HFF-Myc (cell line): ENCODE measurements at regions not wholly inside any gene's neighbourhood (a gene's known extent, or its start where the extent isn't known, plus 50 kb on each side); places are given as distances from the start of the nearest gene placed in this dataset.

Source experiments
- DNase-seq: peaks from one replicate; pipeline ENCODE4 v3.0.0-alpha.2; 2011; ENCODE audit warnings: low read depth; ENCODE audit errors: extremely low read depth
- H3K4me3 ChIP-seq: replicated peaks from 2 replicates; pipeline ENCODE4 v1.5.1; 2011; ENCODE audit warnings: low read depth, mild to moderate bottlenecking, control low read depth, low read length
- CTCF ChIP-seq: IDR thresholded peaks from 2 replicates; pipeline ENCODE4 v1.5.1; 2012; ENCODE audit warnings: mild to moderate bottlenecking, low read depth, low read length, control low read depth; ENCODE audit errors: missing control alignments

DNA sequence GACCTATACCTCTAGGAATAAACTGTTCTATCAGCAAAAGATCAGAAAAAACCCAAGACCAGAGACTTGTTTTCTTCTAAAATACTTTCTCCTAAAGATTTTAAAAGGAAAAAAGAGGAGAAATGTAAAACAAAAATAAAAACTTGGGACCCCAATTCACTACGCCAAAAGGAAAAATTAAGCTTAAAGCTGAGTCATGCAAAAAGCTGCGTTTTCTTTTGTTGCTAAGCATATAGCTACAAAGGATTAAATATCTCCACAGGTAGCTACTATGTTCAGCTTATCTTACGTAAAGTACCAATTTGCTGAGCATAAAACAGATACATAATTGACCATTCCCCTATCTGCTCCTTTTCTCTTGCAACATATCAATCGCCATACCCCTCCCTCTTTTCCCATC is 950.0 kb upstream of the NXPH2 start:
- no peak overlapping the region for H3K4me3 ChIP-seq
- DNase-seq = no peak
- no peak for TF ChIP-seq CTCF

DNA sequence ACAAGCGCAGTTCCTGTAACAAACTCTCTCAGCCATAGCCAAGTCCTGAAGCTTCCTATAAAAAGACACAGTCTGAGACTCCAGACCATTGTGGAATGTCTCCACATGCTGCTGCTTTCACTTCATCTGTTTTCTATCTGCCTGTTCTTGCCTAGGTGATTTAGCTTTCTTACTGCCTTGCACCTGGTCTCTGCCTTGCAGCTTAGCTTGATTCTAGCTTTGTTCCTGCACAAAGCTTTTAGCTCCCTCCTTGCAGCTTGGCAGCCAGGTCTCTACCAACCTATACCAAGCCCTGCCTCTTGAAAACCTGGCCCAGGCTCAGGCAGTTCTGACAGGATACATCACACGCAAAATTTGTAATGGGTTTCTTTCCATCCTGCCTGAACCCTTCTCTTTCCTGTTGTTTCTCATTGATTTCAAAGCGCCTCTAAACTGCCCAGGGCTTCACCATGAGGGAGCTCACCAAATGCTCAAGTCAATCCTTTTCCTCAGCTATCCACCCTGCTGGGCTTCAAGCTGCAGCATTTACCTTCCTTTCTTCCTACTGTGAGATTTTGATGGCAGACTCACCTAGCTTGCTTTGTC is 941.3 kb upstream of the NXPH2 start:
- DNase-seq = no peak
- TF ChIP-seq CTCF = no peak
- H3K4me3 ChIP-seq = no peak overlapping the region

DNA sequence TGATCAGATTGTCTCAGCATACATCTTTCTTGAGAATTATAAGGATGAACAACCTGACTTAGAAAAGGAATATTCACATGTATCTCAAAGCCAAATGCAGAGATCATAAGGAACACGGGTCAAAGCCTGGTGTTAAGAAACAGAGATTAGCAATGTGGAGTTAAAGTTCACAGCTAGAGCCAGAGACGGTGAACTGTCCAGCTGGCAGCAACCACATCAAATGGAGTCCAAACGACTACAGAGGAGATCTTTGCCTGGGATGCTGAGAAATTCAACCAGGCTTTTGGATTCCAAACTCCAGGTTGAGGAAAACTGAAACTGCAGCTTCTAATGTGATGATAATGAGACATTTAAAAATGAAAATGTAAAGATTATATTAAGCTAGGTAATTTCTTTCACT is 939.9 kb upstream of the NXPH2 start:
- no peak overlapping the region for H3K4me3 ChIP-seq
- no peak for TF ChIP-seq CTCF
- DNase-seq = no peak

DNA sequence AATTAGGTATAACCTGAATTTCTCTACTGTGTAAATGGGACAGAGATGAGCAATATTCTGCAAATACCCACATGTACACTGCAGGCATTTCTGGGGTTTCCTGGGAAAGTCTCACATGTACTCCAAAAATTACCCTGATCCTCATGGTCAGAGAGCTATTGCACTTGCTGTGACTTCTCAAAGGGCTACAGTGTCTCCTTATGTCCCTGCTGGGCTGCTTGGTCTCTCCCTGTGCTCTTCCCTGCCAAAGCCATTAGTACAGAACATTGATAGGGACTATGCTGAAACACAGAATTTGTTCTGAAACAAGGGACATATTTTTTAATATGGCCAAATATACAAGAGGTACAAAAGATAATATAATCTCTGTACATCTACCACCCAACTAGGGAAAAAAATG is 924.4 kb upstream of the NXPH2 start:
- no peak overlapping the region for H3K4me3 ChIP-seq
- no peak for DNase-seq
- no peak for TF ChIP-seq CTCF

DNA sequence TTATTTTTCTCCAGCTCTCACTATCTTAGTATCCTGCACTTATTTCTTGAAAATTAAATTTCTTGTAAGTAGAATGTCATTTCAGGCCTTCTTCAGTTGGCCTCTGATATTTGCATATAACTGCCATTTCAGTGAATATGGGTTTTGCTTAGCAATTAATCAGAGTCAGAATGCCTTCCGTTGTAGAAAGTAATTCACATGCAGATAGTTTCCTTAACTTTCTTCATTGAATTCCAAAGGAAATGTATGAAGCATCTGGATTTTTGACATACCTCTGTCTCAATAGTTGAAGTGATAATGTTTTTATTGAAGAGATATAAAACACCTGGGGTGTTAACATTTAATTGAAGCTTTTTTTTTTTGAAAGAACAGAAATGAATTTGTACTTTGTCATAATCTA is 914.1 kb upstream of the NXPH2 start:
- H3K4me3 ChIP-seq = no peak overlapping the region
- no peak for DNase-seq
- TF ChIP-seq CTCF = no peak

GRCh38 chr2:139686205-139686604 is 906.0 kb upstream of the NXPH2 start:
- TF ChIP-seq CTCF = no peak
- no peak for DNase-seq
- no peak overlapping the region for H3K4me3 ChIP-seq
